HL-60/S4 treated with phorbol 12-myristate 13-acetate at 8.2 ng/mL for 4 days and 3 days (cell line): ENCODE measurements at regions not wholly inside any gene's neighbourhood (a gene's known extent, or its start where the extent isn't known, plus 50 kb on each side); places are given as distances from the start of the nearest gene placed in this dataset.

Source experiments
- in situ Hi-C: fragments of 300-500 bp; cut with MboI; formaldehyde crosslinking; loops from 2 replicates; pipeline ENCODE4 v1.15.0; 2022; ENCODE audit warnings: low sequenced_read_pairs

DNA sequence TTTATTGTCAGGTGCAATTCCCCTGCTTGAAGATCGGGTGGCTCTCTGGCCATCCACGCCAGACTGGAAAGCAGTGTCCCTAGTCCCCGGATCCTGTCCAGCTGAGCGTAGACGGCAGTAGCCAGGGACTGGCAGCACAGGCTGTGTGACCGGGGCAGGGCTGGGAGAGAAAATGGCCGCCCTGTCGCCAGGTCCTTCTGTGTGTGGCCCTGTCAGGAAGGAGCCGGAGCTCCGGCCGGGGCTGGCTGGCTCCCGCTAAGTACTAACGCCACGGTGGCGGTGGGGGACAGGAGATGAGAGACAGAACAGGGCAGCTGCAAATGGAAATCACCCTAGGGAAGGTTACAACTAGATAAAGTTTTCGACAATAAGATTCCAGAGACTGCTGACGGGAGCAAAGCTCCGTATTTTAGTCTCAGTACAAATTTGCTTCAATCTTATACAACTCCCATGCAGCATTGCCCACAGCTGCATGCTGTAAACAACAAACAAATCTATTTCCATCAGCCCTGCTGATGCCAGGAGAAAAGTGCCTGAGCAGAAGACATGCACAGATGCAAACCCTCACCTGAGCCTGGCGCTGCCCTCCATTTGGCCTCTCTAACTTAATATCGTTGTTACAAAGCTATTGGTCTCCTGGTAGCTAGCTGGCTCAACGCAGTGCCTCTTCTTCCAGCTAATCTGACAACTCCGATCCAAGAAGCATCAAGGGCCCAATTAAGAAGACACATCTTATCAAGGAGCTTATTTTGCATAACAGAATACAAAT is 253.0 kb downstream of the TSHZ3 start:
- in situ Hi-C loops = no loop called here

DNA sequence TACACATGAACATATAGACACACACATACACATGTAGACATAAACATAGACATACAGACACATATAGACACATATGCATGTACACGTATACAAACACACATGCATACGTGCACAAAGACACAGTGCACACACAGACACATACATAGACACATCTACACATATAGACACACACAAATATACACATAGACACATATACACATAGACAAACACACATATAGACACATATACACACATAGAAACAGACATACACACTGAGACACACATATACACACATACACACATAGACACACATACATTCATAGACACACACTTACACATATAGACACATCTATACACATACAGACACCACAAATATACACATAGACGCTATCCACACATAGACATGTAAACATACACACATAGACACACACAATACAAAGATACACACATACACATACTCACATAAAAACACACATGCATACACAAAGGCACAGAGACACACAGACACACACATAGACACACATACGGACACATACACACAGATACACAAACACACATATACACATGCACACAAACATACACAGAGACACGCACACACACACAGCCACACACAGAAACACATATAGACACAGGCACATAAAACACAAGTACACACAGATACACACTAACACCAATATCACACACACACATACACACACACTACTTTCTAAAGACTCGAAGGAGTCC is 254.0 kb downstream of the TSHZ3 start:
- in situ Hi-C loops = no loop called here

DNA sequence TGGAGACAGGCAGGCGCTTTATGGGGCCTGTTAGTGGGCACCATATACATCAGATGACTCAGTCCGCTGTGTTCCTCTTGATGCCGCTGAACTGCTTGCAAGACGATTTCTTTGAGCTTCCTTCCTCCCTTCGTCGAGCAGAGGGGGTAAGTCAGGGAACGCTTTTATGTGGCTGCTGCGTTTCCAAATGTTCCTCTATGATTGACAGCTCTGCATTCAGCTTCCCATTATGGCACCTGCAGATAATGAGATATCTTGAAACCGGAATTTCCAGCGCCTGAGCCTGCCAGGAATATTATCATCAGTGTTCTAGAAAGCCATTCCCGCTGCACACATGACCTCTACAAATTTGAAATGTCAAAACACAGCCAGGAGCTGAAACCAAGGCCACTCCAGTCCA is 257.0 kb downstream of the TSHZ3 start:
- in situ Hi-C loops = no loop called here

DNA sequence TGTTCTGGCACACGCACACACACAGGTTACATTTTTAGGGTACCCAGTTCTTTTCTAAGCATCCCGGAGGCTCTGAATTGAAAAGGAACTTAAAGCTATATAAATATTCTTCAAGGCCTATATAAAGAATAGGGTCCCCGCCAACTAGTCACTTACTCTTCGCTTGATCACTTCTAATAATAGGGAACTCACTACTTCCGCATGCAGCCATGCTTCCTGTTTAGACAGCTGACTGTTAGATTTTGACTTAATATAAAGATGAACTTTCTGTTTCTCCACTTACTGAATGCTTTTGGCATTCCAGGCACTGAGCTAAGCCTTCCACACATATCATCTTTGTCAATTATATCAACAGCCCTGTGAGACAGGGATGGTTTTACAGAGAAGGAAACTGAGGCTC is 259.6 kb downstream of the TSHZ3 start:
- in situ Hi-C loops = no loop called here

DNA sequence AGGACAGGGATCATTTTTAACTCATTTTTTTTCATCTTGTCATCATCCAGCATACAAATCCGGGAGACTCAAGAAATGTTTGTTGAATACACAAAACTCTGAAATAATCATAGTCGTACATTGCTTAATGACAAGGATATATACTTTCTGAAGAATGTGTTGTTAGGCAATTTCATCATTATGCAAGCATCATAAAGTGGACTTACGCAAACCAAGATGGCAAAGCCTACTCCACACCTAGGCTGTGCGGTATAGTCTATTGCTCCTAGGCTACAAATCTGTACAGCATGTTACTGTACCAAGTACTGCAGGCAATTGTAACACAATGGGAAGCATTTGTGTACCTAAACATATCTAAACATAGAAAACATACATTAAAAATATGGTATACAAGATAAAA is 264.1 kb downstream of the TSHZ3 start:
- in situ Hi-C loops = no loop called here

DNA sequence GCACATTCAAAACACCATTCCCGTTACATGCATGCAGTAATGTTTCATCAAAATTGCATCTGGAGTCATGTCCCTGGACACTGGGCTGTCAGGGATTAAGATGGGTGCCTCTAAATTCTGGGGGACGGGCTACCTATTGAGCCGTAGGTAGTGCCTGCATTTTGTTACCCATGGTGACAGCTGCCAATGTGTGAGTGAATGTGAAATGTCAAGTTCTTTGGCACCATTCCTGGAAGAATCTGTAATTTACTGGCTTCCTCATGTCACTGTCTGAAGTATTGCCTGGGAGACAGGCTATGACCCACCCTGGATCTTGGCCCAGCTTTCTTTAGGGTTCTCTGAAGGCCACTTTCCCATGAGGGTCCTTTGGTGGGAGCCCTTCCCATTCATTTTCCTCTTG is 266.1 kb downstream of the TSHZ3 start:
- in situ Hi-C loops = no loop called here

DNA sequence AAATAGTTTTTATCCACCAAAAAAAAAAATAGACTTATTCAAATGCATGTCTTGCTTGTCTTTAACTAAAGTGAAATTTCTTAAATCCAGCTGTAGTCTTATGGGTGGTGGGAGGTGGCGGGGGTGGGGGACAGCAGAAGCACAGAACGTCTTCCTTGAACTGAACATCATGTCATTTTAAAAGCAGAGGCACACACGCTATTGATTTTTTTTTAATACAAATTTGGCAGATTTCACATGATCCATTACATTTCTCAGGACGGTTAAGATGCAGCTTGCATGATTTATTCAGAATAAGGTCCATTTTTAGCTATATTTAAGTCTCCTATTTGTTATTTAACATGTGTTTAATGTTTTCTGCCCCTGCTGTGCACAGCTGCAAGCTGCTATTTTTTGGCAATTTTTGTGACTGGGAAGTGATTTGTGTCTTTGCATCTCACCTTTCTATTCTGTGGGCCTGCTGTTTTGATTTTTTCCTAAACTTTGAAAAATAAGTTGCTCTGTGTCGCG is 274.0 kb downstream of the TSHZ3 start:
- in situ Hi-C loops = no loop called here

DNA sequence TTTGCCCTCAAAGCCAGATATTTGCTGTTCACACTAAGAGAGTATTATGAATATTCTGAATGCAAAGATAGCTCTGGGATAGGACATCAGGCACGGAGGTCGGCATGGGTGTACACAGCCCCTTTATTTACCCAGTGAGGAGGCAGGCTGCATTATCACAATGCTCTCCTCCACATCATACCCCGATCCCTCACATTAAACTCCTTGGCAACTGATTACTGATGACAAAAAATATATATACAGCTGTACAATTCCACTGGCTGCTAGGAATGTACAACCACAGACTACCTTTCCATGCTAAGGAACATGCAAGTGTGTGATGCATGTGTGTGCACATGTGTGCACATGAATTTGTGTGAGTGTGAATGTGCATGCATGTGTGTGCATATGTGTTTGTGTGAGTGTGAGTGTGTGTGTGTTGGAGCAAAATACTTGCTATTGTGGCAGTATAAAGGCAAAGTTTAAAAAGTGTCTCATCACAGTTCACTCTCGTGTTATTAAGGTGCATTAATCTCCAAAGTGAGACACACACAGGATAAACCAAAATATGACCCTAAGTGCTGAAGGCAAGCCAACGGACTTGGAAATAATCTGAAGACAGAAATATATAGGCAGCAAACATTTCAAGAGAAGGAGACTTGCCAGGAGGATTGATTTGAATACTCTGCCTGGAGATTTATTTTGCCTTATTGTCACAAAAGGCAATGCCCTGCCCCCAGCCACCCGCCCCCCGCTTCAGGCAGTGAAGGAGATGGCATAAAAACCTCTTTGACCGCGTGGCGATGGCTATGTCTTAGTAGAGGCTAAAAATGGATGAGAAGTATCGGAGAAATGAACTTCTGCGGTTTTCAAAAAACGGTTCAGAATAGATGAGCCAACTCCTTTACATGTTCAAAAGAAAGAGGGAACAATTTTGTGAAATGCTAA is 274.8 kb downstream of the TSHZ3 start:
- in situ Hi-C loops = no loop called here

DNA sequence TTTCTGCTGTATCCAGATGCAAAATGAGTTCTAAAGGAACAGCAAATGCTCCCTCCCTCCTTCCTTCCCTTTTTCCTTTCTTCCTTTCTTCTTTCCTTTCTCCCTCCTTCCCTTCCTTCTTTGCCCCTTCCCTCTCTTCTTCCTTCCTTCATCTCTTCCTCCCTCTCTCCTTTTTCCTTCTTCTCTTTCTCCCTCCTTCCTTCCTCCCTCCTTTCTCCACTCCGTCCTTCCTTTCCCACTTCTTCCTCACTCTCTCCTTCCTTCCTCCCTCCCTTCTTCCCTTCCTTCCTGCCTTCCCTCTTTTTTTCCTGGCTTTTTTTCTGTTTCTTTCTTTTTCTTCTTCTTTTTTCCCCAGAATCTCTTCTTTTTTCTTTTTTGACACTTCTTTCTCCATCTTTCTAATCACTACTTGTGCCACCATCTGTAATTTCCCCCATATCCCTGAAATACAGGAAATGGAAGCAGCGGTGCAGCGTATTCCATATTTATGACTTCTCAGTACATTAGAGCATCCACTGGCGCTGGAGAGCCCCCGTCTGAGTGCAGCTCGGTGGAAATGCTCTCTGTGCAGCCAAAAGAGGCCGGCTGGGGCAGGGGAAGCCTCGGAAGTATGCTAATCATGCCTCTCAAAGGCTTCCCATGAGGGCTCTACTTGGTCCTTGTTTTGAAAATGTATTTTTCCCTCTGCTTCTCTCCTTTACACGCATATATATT is 275.6 kb downstream of the TSHZ3 start:
- in situ Hi-C loops = no loop called here

DNA sequence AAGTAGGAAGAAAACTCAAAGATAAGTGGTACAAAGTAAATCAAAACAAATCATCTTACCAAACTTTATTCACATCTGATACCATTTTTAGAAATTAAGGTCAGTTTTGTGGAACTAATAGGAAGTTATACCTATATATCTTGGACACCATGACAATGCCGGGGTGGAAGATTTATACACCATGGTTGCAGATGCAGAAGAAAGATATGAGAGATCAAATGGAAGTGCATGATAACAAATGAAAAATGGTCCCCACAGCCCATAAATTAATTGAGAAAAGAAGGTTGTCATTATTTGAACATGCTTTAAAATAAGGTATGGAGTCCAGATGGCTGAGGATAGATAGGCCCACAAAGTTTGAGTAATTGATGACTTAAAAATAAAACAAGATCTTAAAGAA is 276.8 kb downstream of the TSHZ3 start:
- in situ Hi-C loops = no loop called here

DNA sequence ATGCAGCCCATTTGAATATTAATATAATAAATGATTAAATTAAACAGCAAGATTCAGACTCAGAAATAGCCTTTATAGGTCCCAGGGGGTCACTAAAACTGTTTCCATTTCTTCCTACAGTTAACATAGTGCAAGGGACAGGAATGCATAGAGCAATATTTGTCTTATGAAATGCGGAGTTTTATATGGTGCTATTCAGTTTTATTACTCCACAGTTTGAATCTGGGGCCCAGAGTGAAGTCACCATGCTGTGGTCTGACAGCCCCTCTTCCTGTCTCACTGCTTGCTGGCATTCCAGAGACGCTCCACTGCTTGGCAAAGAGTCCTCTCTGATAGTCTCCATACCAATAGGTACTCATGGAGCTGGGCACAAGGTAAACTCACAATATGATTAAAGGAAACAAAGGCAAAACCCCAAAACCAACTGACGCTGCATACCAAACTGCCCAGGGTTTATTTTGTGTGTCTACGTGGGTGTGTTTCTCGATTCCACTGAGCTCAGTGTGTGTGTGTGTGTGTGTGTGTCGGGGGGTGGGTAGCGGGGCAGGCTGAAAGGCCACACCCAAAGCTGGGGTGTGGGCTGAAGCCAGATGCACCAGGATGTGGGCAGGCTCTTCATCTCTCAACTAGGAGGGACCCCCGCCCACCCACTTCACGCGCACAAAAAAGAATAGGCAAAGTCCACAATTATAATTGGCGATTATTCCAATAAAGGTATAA is 277.9 kb downstream of the TSHZ3 start:
- in situ Hi-C loops = no loop called here

DNA sequence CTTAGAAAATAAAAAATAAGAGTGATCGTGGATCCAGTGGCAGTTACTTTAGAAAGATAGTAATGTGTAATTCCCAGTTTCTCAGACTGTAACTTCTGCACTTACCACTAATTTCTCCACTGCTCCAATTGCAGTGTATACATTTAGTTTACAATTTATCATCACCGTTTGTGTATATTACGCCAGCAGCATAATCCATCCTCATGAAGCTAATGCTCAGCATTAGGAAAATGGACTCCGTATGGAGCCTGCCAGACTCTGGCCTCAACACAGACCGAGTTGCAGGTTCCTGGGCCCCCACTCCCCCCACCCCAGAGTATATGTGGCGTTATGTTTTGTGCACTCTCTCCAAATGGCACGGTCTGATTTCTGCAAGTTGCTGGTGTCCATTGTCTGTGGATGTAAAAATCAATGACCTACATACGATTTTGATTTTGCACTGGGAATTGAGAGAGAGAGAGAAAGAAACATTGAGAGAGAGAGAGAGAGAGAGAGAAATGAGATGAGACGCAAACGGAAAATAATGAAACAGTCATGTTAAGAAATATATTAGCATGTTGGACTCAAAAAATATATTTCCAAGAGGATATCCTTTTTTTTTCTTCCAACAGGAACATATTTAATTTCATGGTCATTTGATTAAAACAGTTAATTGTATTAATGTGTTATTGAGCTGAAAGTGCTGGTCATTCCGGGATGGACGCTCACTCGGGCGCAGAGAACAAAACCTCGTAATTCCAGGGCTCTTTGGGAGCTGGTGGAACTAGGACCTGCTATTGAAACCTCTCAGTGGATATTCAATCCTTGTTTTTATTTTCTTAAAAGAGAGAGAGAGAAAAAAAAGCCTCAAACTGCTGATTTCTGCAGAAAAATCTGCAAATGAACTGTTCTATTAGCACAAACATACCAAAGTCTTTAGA is 278.8 kb downstream of the TSHZ3 start:
- in situ Hi-C loops = no loop called here

DNA sequence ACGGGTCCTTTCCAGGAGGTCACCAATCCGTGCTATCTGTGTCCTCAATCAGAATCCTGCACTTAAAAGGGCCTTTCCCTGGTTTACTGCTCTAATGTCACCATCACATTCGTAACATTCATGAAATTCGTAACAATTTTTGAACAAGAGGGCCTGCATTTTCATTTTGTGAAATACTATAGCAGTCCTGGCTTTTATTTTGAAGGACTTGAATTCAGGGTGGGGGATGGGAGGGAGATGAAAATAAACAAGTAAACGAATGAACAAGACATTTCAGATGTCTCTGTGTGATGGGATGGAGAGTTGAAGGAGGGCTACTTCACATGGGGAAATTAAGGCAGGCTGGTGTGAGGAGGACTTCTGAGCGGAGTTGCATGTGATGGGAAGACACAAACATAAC is 281.0 kb downstream of the TSHZ3 start:
- in situ Hi-C loops = no loop called here

DNA sequence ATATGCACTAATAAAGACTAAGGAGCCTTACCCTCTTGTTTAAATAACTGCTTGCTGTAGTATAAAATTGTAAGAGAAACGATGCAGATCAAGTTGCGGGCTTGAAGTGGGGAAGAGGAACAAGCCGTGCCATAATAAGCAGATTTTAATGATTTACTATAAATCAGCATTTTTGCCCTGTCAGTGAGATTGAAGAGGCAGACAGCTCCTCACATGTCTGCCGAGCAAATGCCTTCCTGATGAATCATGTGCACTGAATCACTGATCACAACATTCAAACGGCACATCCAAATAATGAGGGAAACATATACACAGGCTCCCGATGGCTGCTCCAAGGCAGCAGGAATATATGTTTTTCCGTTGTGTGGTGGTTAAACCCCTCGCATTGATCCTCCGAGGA is 282.9 kb downstream of the TSHZ3 start:
- in situ Hi-C loops = no loop called here

DNA sequence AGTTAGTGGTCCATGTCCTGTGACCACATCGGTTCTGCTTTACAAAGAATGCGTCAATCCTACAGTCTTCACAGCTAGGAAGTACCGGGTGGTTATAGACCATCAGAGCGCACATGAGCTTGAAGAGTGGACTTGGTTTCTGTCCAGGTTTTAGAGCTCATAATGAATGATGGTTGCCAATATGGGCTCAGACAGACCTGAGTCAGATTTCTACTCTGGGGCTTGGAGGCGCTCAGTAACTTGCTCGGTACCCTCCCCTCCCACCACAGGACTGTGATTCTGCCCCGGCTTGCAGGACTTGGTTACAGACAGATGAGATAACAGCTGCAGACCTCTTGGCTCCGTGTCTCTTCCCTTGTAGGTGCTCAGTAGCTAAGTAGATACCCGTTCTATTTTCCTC is 284.7 kb downstream of the TSHZ3 start:
- in situ Hi-C loops = no loop called here

DNA sequence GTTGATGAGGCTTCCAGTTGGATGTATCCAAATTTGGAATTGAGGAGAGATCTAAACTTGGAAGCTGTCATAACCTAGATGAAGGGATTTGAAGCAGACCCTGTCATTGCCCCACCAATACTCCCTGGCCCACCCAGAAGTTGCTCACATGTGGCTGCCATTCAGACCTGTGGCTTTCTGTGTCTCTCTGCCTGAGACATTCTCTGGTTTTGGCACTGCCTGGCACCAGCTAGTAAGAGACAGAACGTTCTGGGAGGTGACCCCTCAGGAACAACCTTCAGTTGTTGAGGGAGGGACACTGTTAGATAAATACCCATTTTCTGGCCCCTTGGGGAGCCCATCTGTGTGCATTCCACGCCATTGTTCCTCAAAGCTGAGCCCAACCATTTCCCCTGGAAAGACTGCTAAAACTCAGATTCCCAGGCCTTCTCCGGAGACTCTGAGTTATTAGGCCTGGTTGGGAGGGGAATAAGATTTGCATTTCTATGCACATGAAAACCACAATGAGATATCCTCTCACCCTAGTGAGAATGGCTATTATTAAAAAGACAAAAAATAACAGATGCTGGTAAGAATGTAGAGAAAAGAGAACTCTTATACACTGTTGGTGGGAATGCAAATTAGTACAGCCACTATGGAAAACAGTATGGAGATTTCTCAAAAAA is 290.4 kb downstream of the TSHZ3 start:
- in situ Hi-C loops = no loop called here

DNA sequence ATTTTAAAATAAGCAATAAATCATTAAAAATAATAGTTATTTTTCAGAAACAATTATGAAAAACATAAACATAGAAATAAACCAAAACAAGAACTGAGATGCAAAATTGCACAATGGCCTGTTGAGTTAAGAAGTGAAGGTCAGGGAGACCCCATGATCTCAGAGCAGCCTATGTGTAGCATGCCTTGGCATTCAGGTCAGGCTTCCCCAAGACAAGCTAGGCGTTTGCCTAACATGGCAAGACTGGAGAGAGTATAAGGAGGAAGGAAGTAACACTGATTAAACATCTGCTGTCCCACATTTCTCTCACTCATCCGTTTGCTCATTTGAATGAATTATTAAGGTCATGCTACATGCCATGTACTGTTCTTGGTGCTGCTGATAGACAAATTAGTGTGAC is 291.8 kb downstream of the TSHZ3 start:
- in situ Hi-C loops = no loop called here

DNA sequence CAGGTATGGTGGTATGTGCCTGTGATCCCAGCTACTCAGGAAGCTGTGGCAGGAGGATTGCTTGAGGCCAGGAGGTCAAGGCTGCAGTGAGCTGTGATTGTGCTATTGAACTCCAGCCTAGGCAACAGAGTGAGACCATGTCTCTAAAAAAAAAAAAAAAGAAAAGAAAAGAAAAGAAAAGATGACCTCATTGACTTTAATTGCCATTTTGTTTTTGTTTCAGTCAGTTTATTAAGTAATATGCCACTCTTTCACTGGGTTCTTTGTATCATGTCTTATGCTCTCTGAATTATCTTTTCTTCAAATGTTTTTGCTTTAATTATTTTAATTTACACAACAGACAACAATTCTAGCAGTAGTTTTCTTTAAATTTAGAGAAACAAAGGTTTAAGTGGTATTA is 293.8 kb downstream of the TSHZ3 start:
- in situ Hi-C loops = no loop called here

DNA sequence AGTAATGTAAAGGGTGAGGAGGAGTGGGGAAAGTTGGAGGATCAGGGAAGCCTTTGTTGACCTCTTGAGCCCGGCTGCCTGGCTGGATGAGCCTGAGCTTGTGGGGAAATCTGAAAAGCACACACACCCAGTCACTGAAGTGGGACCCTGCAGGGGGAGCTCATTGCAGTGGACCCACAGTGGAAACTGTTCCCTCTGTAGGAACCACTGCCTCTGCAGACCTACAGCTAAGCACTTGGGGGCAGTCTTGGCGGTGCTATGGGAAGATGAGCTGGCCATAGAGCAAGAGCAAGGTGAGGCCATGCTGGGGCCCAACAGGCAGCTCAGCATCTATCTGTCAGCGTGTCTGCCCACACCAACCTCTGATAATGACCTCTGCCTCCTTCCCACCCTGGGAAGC is 294.8 kb downstream of the TSHZ3 start:
- in situ Hi-C loops = no loop called here
